Endothelial cell of umbilical vein (primary cell): ENCODE measurements at regions not wholly inside any gene's neighbourhood (a gene's known extent, or its start where the extent isn't known, plus 50 kb on each side); places are given as distances from the start of the nearest gene placed in this dataset.

ENCODE experiments used
- EZH2 ChIP-seq: IDR thresholded peaks from 2 replicates; pipeline ENCODE4 v1.6.1; 2012; ENCODE audit warnings: borderline replicate concordance, low read depth, mild to moderate bottlenecking, moderate library complexity, low read length, inconsistent platforms; ENCODE audit not compliant: severe bottlenecking
- FOS ChIP-seq: IDR thresholded peaks from 2 replicates; pipeline ENCODE4 v1.6.1; 2011; ENCODE audit warnings: mild to moderate bottlenecking, low read length, moderate library complexity, borderline replicate concordance; ENCODE audit not compliant: insufficient read depth
- POLR2A ChIP-seq: IDR thresholded peaks from 2 replicates; pipeline ENCODE4 v1.6.1; 2012; ENCODE audit warnings: low read depth, mild to moderate bottlenecking, control low read depth, low read length

DNA sequence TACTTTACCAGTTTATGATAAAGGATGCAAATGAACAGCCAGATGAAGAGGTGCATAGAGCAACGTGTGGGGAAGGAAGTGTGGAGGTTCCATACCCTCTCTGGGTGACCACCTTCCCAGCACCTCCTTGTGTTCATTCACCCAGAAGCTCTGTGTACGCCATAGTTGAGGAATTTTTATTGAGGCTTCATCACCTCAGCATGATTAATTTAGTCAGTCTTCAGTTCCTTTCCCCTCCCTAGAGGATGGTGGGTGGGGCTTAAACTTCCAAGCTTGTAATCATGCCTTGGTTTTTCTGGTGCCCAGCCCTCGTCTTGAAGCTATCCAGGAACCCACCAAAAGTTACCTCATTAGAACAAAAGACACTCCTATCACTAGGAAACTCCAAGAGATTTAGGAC, 162.7 kb downstream of the PLCE1 start:
- TF ChIP-seq EZH2 (no peak), POLR2A (no peak), FOS (no peak)
